B cell (primary cell): ENCODE measurements at regions not wholly inside any gene's neighbourhood (a gene's known extent, or its start where the extent isn't known, plus 50 kb on each side); places are given as distances from the start of the nearest gene placed in this dataset.

Experiments
- ATAC-seq: fragments of 200-7000 bp; cut with Tn5 transposase; one replicate; pipeline ENCODE4 v1.10.0; 2021; ENCODE audit warnings: low read depth, mild to moderate bottlenecking, moderate number of reproducible peaks, moderate library complexity
- CTCF ChIA-PET: fragments of 350-600 bp; sonication (Branson Sonifier 250); formaldehyde crosslinking; loops from one replicate; lab custom pipeline; 2021; ENCODE audit warnings: antibody characterized with exemption, inconsistent platforms; lab: Charles Lee
- POLR2A ChIA-PET: fragments of 350-600 bp; sonication (Branson Sonifier 250); formaldehyde crosslinking; loops from one replicate; lab custom pipeline; 2021; ENCODE audit warnings: antibody characterized with exemption; lab: Charles Lee
- DNase-seq: peaks from one replicate; pipeline ENCODE4 v3.0.0; 2013
- H2AFZ ChIP-seq: 2 replicates; pipeline ENCODE4 v1.6.1; 2012; ENCODE audit warnings: mild to moderate bottlenecking, low read depth, low read length; ENCODE audit not compliant: insufficient read depth, poor library complexity, severe bottlenecking
- H3K27ac ChIP-seq, 2 donors: 1 replicate in 1 of 2; 2 replicates in 1 of 2; pipeline ENCODE4 v1.5.1; 2012 to 2013; ENCODE audit warnings: low read length in 2 of 2, mild to moderate bottlenecking in 2 of 2, moderate library complexity in 1 of 2
- H3K27me3 ChIP-seq, 4 experiments: fragments of 200-600 bp in 1 of 4; sonication (generic) in 1 of 4; replicated peaks in 1 of 4; 1 replicate in 2 of 4; 2 replicates in 2 of 4; pipeline versions ENCODE4 v1.6.1 to v1.7.0; 2013 to 2016; ENCODE audit warnings: low read length in 3 of 4, mild to moderate bottlenecking in 2 of 4, mixed read lengths in 1 of 4, moderate library complexity in 1 of 4; ENCODE audit not compliant: insufficient read depth in 4 of 4, control insufficient read depth in 3 of 4; ENCODE audit errors: control extremely low read depth in 1 of 4
- H3K36me3 ChIP-seq, 2 experiments: replicated peaks in 1 of 2; 1 replicate in 1 of 2; 2 replicates in 1 of 2; pipeline versions ENCODE4 v1.6.1 to v1.7.1; 2013; ENCODE audit warnings: low read length in 1 of 2; ENCODE audit not compliant: insufficient read depth in 2 of 2, control insufficient read depth in 1 of 2; ENCODE audit errors: control extremely low read depth in 1 of 2, extremely low read depth in 1 of 2
- H3K4me1 ChIP-seq, 2 donors: fragments of 200-600 bp in 1 of 2; sonication (generic) in 1 of 2; 1 replicate in 1 of 2; 2 replicates in 1 of 2; pipeline versions ENCODE4 v1.5.1 to v1.6.1; 2013 to 2017; ENCODE audit warnings: low read length in 2 of 2; ENCODE audit not compliant: control insufficient read depth in 2 of 2, insufficient read depth in 2 of 2
- H3K4me2 ChIP-seq: replicated peaks from 2 replicates; pipeline ENCODE3; 2012; ENCODE audit warnings: mild to moderate bottlenecking, low read depth, low read length; ENCODE audit not compliant: poor library complexity, severe bottlenecking
- H3K4me3 ChIP-seq, 5 experiments: fragments of 200-600 bp in 1 of 5; sonication (generic) in 1 of 5; 1 replicate in 3 of 5; 2 replicates in 2 of 5; pipeline versions ENCODE4 v1.5.1 to v1.7.0; 2011 to 2016; ENCODE audit warnings: low read length in 4 of 5, mild to moderate bottlenecking in 4 of 5, low read depth in 2 of 5, control low read depth in 1 of 5, moderate library complexity in 1 of 5; ENCODE audit not compliant: insufficient read depth in 1 of 5; ENCODE audit errors: control extremely low read depth in 1 of 5, extremely low read depth in 1 of 5
- H3K79me2 ChIP-seq: fragments of 200-600 bp; sonication (generic); one replicate; pipeline ENCODE4 v1.6.0; 2016; ENCODE audit warnings: low read length; ENCODE audit not compliant: control insufficient read depth, insufficient read depth
- H3K9ac ChIP-seq: fragments of 200-600 bp; sonication (generic); 2 replicates; pipeline ENCODE4 v1.6.1; 2017; ENCODE audit warnings: mild to moderate bottlenecking, low read length, moderate library complexity
- H3K9me3 ChIP-seq, 3 donors: one replicate each; pipeline versions ENCODE4 v1.6.1 to v1.7.1; 2013; ENCODE audit warnings: low read length in 2 of 3; ENCODE audit not compliant: control insufficient read depth in 2 of 3, insufficient read depth in 1 of 3; ENCODE audit errors: control extremely low read depth in 1 of 3
- H4K20me1 ChIP-seq: 2 replicates; pipeline ENCODE4 v1.6.0; 2012; ENCODE audit warnings: mild to moderate bottlenecking, low read length; ENCODE audit not compliant: insufficient read depth, control insufficient read depth, poor library complexity, severe bottlenecking
- H3K27ac Mint-ChIP-seq: one replicate; pipeline ENCODE4 v1.8.0; 2021; ENCODE audit warnings: mixed read lengths
- H3K27me3 Mint-ChIP-seq: one replicate; pipeline ENCODE4 v1.8.0; 2021; ENCODE audit warnings: mixed read lengths
- H3K4me1 Mint-ChIP-seq: one replicate; pipeline ENCODE4 v1.8.0; 2021; ENCODE audit warnings: mixed read lengths
- H3K4me3 Mint-ChIP-seq: one replicate; pipeline ENCODE4 v1.8.0; 2021; ENCODE audit warnings: mixed read lengths
- H3K9me3 Mint-ChIP-seq: one replicate; pipeline ENCODE4 v1.8.0; 2022; ENCODE audit warnings: mixed read lengths; ENCODE audit not compliant: insufficient read depth
- EZH2 ChIP-seq: IDR thresholded peaks from 2 replicates; pipeline ENCODE4 v1.6.1; 2012; ENCODE audit warnings: borderline replicate concordance, low read depth, mild to moderate bottlenecking, moderate library complexity, low read length; ENCODE audit not compliant: insufficient read depth, poor library complexity, severe bottlenecking
- WGBS: methylation state at CpG from one replicate; pipeline ENCODE4 v1.1.5; 2013; ENCODE audit warnings: missing lambda C conversion rate; ENCODE audit not compliant: insufficient coverage; 5-methylcytosine and 5-hydroxymethylcytosine counted together
- intact Hi-C: fragments of 100-400 bp; cut with micrococcal nuclease; formaldehyde crosslinking; loops from one replicate; pipeline ENCODE4 v1.10.0; 2022
- TF ChIP-seq, protein P1 (sequence below): fragments of 200-600 bp; IDR thresholded peaks from one replicate; pipeline ENCODE4 v1.8.0; 2022; ENCODE audit warnings: antibody characterized with exemption, mild to moderate bottlenecking

DNA sequence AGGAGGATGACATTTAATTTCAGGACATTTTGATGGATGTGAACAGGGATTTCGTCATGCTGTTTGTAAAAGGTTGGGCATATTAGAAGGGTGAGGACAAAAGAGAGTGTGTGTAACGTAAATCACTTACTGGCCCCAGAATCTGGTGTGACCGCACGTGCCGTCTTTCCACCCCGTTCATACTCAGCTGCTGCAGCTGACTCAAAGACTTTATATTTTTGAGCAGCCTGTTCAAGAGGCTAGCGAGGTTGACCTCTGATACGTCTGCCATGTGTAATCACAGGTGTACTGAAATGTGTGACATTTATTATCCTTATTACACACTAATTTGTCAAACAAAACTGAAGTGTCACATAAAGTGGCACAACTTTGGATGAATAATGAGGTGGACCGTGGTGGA is 66.5 kb upstream of the ERRFI1 start:
- CTCF ChIA-PET: no interaction called here

DNA sequence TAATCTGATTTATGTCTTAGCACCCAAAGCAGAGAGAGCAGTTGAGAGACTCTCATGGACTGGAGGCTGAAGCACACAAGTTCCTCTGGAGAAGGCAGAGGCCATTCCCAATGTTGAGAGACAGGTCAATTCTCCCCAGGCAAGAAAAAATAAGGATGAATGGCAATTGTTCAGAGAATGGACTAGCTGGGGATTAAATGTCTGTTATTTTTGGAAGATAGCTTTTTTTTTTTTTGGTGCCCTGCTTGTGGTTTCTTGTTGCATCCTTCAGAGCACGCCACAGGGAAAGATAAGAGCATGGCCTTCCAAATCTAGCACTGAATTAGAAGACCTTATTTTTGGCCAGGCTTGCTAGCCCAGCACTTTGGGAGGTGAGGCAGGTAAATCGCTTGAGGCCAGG is 65.6 kb upstream of the ERRFI1 start:
- no CpG with 5 or more reads among the region's 2 CpGs for WGBS
- ChIA-PET CTCF (no interaction called here), POLR2A (no interaction called here)
- Histone ChIP-seq H3K9me3 (no peaks in the 10 kb centered on the region), H3K9ac (no peak overlapping the region), H3K79me2 (no peaks in the 10 kb centered on the region), H3K4me3 (no peak overlapping the region), H3K4me1 (no peaks in the 10 kb centered on the region), H3K4me2 (no peak overlapping the region), H2AFZ (no peak overlapping the region), H4K20me1 (no peaks in the 10 kb centered on the region), H3K27ac (no peak overlapping the region), H3K36me3 (no peaks in the 10 kb centered on the region), H3K27me3 (peaks cover 0 to 3% (median 0%) of the 10 kb centered on the region in 4 experiments)
- Mint-ChIP-seq H3K9me3 (no peaks in the 10 kb centered on the region), H3K27ac (no peak overlapping the region), H3K4me1 (no peaks in the 10 kb centered on the region), H3K4me3 (no peak overlapping the region), H3K27me3 (peaks cover 34% of the 10 kb centered on the region)
- DNase-seq (no peak), ATAC-seq (no peak)
- intact Hi-C loops: no loop called here
- TF ChIP-seq EZH2: no peak
- TF ChIP-seq, protein P1, sequence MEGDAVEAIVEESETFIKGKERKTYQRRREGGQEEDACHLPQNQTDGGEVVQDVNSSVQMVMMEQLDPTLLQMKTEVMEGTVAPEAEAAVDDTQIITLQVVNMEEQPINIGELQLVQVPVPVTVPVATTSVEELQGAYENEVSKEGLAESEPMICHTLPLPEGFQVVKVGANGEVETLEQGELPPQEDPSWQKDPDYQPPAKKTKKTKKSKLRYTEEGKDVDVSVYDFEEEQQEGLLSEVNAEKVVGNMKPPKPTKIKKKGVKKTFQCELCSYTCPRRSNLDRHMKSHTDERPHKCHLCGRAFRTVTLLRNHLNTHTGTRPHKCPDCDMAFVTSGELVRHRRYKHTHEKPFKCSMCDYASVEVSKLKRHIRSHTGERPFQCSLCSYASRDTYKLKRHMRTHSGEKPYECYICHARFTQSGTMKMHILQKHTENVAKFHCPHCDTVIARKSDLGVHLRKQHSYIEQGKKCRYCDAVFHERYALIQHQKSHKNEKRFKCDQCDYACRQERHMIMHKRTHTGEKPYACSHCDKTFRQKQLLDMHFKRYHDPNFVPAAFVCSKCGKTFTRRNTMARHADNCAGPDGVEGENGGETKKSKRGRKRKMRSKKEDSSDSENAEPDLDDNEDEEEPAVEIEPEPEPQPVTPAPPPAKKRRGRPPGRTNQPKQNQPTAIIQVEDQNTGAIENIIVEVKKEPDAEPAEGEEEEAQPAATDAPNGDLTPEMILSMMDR: no peak

More for the DNA sequence above, 66.5 kb upstream of the ERRFI1 start:
- intact Hi-C loops: no loop called here
- POLR2A ChIA-PET: no interaction called here
- Histone ChIP-seq H3K9me3 (no peaks in the 10 kb centered on the region), H3K27me3 (peaks cover 0 to 3% (median 0%) of the 10 kb centered on the region in 4 experiments), H3K79me2 (no peaks in the 10 kb centered on the region), H4K20me1 (no peaks in the 10 kb centered on the region), H3K4me2 (no peak overlapping the region), H2AFZ (no peak overlapping the region), H3K36me3 (no peaks in the 10 kb centered on the region), H3K4me1 (no peaks in the 10 kb centered on the region), H3K9ac (no peak overlapping the region), H3K4me3 (no peak overlapping the region), H3K27ac (no peak overlapping the region)
- H3K4me1 Mint-ChIP-seq: peaks cover 3% of the 10 kb centered on the region
- no peaks in the 10 kb centered on the region for H3K9me3 Mint-ChIP-seq
- ATAC-seq: no peak
- TF ChIP-seq, protein P1: no peak
- TF ChIP-seq EZH2: no peak
- no peak overlapping the region for H3K4me3 Mint-ChIP-seq
- 84% methylated on average over 7 of the region's 9 CpGs for WGBS
- no peak overlapping the region for H3K27ac Mint-ChIP-seq
- peaks cover 34% of the 10 kb centered on the region for H3K27me3 Mint-ChIP-seq
- DNase-seq: no peak
